ENCODE measurements at regions not wholly inside any gene's neighbourhood (a gene's known extent, or its start where the extent isn't known, plus 50 kb on each side); places are given as distances from the start of the nearest gene placed in this dataset.

DNA sequence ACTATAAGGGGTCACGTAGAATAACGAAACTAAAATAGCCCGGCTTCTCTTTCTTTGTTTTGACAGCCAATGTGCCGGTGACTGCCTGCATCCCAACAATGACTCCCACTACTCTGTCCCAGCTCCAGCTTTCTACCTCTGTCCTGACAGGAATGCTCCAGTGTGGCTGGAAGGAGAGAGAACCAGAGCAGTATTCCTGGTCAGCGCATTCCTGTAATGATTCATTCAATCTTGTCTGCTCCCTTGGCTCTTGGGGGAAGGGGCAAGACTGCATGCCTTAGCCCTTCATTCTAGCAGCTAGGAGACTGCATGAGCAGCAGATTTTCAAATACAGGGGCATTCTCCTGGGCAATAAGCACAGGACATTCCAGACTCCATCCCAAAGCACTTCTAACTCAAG, 132.1 kb upstream of the PRMT6 start (continued):
- TF ChIP-seq, protein P1, sequence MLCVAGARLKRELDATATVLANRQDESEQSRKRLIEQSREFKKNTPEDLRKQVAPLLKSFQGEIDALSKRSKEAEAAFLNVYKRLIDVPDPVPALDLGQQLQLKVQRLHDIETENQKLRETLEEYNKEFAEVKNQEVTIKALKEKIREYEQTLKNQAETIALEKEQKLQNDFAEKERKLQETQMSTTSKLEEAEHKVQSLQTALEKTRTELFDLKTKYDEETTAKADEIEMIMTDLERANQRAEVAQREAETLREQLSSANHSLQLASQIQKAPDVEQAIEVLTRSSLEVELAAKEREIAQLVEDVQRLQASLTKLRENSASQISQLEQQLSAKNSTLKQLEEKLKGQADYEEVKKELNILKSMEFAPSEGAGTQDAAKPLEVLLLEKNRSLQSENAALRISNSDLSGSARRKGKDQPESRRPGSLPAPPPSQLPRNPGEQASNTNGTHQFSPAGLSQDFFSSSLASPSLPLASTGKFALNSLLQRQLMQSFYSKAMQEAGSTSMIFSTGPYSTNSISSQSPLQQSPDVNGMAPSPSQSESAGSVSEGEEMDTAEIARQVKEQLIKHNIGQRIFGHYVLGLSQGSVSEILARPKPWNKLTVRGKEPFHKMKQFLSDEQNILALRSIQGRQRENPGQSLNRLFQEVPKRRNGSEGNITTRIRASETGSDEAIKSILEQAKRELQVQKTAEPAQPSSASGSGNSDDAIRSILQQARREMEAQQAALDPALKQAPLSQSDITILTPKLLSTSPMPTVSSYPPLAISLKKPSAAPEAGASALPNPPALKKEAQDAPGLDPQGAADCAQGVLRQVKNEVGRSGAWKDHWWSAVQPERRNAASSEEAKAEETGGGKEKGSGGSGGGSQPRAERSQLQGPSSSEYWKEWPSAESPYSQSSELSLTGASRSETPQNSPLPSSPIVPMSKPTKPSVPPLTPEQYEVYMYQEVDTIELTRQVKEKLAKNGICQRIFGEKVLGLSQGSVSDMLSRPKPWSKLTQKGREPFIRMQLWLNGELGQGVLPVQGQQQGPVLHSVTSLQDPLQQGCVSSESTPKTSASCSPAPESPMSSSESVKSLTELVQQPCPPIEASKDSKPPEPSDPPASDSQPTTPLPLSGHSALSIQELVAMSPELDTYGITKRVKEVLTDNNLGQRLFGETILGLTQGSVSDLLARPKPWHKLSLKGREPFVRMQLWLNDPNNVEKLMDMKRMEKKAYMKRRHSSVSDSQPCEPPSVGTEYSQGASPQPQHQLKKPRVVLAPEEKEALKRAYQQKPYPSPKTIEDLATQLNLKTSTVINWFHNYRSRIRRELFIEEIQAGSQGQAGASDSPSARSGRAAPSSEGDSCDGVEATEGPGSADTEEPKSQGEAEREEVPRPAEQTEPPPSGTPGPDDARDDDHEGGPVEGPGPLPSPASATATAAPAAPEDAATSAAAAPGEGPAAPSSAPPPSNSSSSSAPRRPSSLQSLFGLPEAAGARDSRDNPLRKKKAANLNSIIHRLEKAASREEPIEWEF (IDR thresholded peaks at IDR 0.05; ENCODE audit: insufficient replicate concordance, low read depth, low read length), result no peak
- TF ChIP-seq, protein P2, sequence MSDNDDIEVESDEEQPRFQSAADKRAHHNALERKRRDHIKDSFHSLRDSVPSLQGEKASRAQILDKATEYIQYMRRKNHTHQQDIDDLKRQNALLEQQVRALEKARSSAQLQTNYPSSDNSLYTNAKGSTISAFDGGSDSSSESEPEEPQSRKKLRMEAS (IDR thresholded peaks at IDR 0.05; ENCODE audit: low read depth, low read length), result no peak
- no peak for TF ChIP-seq ZNF217 (IDR thresholded peaks at IDR 0.05)
- TF ChIP-seq, protein P3, sequence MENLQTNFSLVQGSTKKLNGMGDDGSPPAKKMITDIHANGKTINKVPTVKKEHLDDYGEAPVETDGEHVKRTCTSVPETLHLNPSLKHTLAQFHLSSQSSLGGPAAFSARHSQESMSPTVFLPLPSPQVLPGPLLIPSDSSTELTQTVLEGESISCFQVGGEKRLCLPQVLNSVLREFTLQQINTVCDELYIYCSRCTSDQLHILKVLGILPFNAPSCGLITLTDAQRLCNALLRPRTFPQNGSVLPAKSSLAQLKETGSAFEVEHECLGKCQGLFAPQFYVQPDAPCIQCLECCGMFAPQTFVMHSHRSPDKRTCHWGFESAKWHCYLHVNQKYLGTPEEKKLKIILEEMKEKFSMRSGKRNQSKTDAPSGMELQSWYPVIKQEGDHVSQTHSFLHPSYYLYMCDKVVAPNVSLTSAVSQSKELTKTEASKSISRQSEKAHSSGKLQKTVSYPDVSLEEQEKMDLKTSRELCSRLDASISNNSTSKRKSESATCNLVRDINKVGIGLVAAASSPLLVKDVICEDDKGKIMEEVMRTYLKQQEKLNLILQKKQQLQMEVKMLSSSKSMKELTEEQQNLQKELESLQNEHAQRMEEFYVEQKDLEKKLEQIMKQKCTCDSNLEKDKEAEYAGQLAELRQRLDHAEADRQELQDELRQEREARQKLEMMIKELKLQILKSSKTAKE (IDR thresholded peaks at IDR 0.05; ENCODE audit: low read depth, poor library complexity, severe bottlenecking), result no peak
- TF ChIP-seq, protein P4, sequence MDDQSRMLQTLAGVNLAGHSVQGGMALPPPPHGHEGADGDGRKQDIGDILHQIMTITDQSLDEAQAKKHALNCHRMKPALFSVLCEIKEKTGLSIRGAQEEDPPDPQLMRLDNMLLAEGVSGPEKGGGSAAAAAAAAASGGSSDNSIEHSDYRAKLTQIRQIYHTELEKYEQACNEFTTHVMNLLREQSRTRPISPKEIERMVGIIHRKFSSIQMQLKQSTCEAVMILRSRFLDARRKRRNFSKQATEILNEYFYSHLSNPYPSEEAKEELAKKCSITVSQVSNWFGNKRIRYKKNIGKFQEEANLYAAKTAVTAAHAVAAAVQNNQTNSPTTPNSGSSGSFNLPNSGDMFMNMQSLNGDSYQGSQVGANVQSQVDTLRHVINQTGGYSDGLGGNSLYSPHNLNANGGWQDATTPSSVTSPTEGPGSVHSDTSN (IDR thresholded peaks at IDR 0.05; ENCODE audit: insufficient replicate concordance, low read depth, low read length), result no peak
- no peak for TF ChIP-seq TARDBP (IDR thresholded peaks at IDR 0.05; ENCODE audit: borderline replicate concordance)
- TF ChIP-seq RBBP5 (conservative IDR thresholded peaks at IDR 0.05), result no peak
- TF ChIP-seq SPI1 (IDR thresholded peaks at IDR 0.05; ENCODE audit: borderline replicate concordance, insufficient read depth, low read depth, low read length), result no peak

Measured in GM12878 (cell line).